ENCODE measurements at regions not wholly inside any gene's neighbourhood (a gene's known extent, or its start where the extent isn't known, plus 50 kb on each side); places are given as distances from the start of the nearest gene placed in this dataset.

DNA sequence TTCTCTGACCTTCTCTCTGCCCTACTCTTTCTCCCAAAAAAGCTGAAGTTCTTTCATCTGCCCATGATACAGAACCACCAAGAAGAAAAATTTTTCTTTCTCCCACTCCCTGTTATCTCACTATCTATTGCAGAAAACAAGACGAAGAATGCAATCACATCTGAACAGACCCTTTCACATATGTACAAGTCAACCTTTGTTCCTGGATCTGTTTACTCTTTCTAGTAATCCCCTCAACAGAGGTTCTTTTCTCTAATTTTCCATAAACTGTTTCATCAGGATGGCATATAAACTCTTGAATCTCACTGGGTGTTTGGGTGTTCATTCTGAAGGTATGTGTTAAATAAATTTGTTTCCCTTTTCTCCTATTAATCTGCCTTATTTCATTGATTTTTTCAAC lies 1262.7 kb upstream of the NRXN1 start:
- TF ChIP-seq TAF1 (IDR thresholded peaks at IDR 0.05; ENCODE audit: borderline replicate concordance, insufficient read depth, low read length) (no peak), FOXP2 (optimal IDR thresholded peaks at IDR 0.05; ENCODE audit: borderline replicate concordance, extremely low read depth, extremely low read length, insufficient read depth) (no peak), SIN3A (IDR thresholded peaks at IDR 0.05; ENCODE audit: borderline replicate concordance, insufficient read depth, low read length) (no peak), POLR2AphosphoS5 (IDR thresholded peaks at IDR 0.05; ENCODE audit: low read depth, low read length) (no peak)
- TF ChIP-seq, protein P1, sequence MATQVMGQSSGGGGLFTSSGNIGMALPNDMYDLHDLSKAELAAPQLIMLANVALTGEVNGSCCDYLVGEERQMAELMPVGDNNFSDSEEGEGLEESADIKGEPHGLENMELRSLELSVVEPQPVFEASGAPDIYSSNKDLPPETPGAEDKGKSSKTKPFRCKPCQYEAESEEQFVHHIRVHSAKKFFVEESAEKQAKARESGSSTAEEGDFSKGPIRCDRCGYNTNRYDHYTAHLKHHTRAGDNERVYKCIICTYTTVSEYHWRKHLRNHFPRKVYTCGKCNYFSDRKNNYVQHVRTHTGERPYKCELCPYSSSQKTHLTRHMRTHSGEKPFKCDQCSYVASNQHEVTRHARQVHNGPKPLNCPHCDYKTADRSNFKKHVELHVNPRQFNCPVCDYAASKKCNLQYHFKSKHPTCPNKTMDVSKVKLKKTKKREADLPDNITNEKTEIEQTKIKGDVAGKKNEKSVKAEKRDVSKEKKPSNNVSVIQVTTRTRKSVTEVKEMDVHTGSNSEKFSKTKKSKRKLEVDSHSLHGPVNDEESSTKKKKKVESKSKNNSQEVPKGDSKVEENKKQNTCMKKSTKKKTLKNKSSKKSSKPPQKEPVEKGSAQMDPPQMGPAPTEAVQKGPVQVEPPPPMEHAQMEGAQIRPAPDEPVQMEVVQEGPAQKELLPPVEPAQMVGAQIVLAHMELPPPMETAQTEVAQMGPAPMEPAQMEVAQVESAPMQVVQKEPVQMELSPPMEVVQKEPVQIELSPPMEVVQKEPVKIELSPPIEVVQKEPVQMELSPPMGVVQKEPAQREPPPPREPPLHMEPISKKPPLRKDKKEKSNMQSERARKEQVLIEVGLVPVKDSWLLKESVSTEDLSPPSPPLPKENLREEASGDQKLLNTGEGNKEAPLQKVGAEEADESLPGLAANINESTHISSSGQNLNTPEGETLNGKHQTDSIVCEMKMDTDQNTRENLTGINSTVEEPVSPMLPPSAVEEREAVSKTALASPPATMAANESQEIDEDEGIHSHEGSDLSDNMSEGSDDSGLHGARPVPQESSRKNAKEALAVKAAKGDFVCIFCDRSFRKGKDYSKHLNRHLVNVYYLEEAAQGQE (IDR thresholded peaks at IDR 0.05; ENCODE audit: insufficient read depth in 1 of 2, low read depth in 2 of 2, low read length in 2 of 2), result no peak

DNA sequence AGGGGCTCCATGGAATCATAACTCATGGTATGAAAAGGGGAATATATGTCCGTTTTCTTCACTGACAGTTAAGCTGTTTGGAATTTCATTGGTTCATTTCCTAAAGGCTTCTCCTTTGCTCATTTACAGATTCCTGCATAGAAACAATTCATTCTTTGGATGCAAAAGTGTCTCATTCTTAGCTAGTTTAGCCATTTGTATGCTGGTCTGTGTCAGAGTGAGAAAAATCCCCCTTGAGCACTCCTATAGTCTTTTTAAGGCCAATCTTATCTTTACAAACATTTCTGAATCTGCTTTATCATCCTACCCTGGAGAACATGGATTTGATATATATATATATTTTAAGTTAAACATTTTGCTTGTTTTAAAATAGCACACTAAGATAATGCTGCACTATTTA lies 1260.9 kb upstream of the NRXN1 start:
- TF ChIP-seq SIN3A (IDR thresholded peaks at IDR 0.05; ENCODE audit: borderline replicate concordance, insufficient read depth, low read length) (no peak), POLR2AphosphoS5 (IDR thresholded peaks at IDR 0.05; ENCODE audit: low read depth, low read length) (no peak), TAF1 (IDR thresholded peaks at IDR 0.05; ENCODE audit: borderline replicate concordance, insufficient read depth, low read length) (no peak), FOXP2 (optimal IDR thresholded peaks at IDR 0.05; ENCODE audit: borderline replicate concordance, extremely low read depth, extremely low read length, insufficient read depth) (no peak)
- TF ChIP-seq, protein P1 (IDR thresholded peaks at IDR 0.05; ENCODE audit: insufficient read depth in 1 of 2, low read depth in 2 of 2, low read length in 2 of 2), result no peak

DNA sequence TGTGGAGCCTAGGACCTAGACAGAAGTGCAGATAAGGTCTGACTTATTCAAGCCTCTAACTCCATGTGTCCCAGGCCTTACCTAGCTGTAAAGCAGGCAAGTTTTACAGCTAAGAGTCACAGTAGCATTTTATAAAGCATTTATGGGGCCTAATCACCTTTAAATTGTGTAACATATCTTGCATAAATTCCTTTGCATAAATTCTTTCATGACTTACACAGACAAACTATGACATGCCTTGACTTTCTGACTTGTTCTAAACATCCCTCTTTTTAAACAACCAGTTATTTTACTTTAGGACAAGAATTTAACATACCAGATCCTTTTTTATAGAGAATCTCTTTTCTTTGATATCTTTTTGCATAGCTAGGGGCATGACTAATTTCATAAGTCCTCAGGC lies 1257.8 kb upstream of the NRXN1 start:
- TF ChIP-seq FOXP2 (optimal IDR thresholded peaks at IDR 0.05; ENCODE audit: borderline replicate concordance, extremely low read depth, extremely low read length, insufficient read depth), result no peak
- TF ChIP-seq SIN3A (IDR thresholded peaks at IDR 0.05; ENCODE audit: borderline replicate concordance, insufficient read depth, low read length), result no peak
- TF ChIP-seq POLR2AphosphoS5 (IDR thresholded peaks at IDR 0.05; ENCODE audit: low read depth, low read length), result no peak
- TF ChIP-seq, protein P1 (IDR thresholded peaks at IDR 0.05; ENCODE audit: insufficient read depth in 1 of 2, low read depth in 2 of 2, low read length in 2 of 2), result no peak
- TF ChIP-seq TAF1 (IDR thresholded peaks at IDR 0.05; ENCODE audit: borderline replicate concordance, insufficient read depth, low read length), result no peak

DNA sequence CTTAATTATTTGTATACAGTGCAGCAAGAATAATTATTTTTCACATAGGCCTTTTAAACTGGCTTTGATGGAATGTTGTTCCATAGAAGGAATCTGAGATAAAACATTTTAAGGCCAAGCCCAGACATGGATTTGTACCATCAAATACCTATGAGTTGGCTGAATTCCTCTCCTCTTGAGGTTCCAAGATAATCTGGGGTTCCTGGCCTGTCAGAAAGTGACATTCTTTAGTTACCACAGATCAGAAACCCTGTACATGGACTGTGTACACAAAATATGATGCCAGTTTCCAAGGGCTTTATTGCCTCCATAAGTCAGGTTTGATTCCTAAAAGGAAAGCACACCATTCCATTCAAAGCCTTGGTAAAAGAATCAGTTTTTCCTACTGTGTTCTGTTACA lies 1256.7 kb upstream of the NRXN1 start:
- TF ChIP-seq POLR2AphosphoS5 (IDR thresholded peaks at IDR 0.05; ENCODE audit: low read depth, low read length), result no peak
- no peak for TF ChIP-seq SIN3A (IDR thresholded peaks at IDR 0.05; ENCODE audit: borderline replicate concordance, insufficient read depth, low read length)
- TF ChIP-seq FOXP2 (optimal IDR thresholded peaks at IDR 0.05; ENCODE audit: borderline replicate concordance, extremely low read depth, extremely low read length, insufficient read depth), result no peak
- TF ChIP-seq TAF1 (IDR thresholded peaks at IDR 0.05; ENCODE audit: borderline replicate concordance, insufficient read depth, low read length), result no peak
- TF ChIP-seq, protein P1 (IDR thresholded peaks at IDR 0.05; ENCODE audit: insufficient read depth in 1 of 2, low read depth in 2 of 2, low read length in 2 of 2), result no peak

All from PFSK-1 (cell line).